GM23338 (cell line): ENCODE measurements at regions not wholly inside any gene's neighbourhood (a gene's known extent, or its start where the extent isn't known, plus 50 kb on each side); places are given as distances from the start of the nearest gene placed in this dataset.

ENCODE experiments used
- ATAC-seq: fragments of 200-7000 bp; cut with Tn5 transposase; 3 replicates; pipeline ENCODE4 v1.9.1; 2020
- DNase-seq: peaks from one replicate; pipeline ENCODE4 v3.0.0-alpha.2; 2015; ENCODE audit warnings: low spot score
- H2AFZ ChIP-seq: fragments of 200-600 bp; sonication (generic); 2 replicates; pipeline ENCODE4 v1.8.0; 2016; ENCODE audit warnings: antibody characterized with exemption, mild to moderate bottlenecking, moderate library complexity
- H3F3A ChIP-seq: fragments of 200-600 bp; sonication (generic); replicated peaks from 2 replicates; pipeline ENCODE4 v1.8.0; 2017; ENCODE audit warnings: antibody characterized with exemption, mixed run types, low read depth
- H3K27ac ChIP-seq: fragments of 200-600 bp; sonication (generic); 2 replicates; pipeline ENCODE4 v1.6.1; 2016; ENCODE audit warnings: low read depth
- H3K27me3 ChIP-seq: fragments of 200-600 bp; sonication (generic); 2 replicates; pipeline ENCODE4 v1.8.0; 2016; ENCODE audit warnings: mild to moderate bottlenecking, mixed run types, moderate library complexity; ENCODE audit not compliant: insufficient read depth
- H3K36me3 ChIP-seq: fragments of 200-600 bp; sonication (generic); 2 replicates; pipeline ENCODE4 v1.8.0; 2016; ENCODE audit warnings: mild to moderate bottlenecking; ENCODE audit not compliant: insufficient read depth
- H3K4me1 ChIP-seq: fragments of 200-600 bp; sonication (generic); 2 replicates; pipeline ENCODE4 v1.8.0; 2016; ENCODE audit warnings: mild to moderate bottlenecking, moderate library complexity; ENCODE audit not compliant: insufficient read depth
- H3K4me2 ChIP-seq: fragments of 200-600 bp; sonication (generic); 2 replicates; pipeline ENCODE4 v1.7.1; 2017; ENCODE audit warnings: mixed run types
- H3K4me3 ChIP-seq: fragments of 200-600 bp; sonication (generic); 2 replicates; pipeline ENCODE4 v1.6.1; 2016; ENCODE audit warnings: mixed run types
- H3K79me2 ChIP-seq: fragments of 200-600 bp; sonication (generic); replicated peaks from 2 replicates; pipeline ENCODE4 v1.8.0; 2017; ENCODE audit warnings: mild to moderate bottlenecking; ENCODE audit not compliant: insufficient read depth
- H3K9me2 ChIP-seq: fragments of 200-600 bp; sonication (generic); 2 replicates; pipeline ENCODE4 v1.8.0; 2017; ENCODE audit not compliant: insufficient read depth
- H4K20me1 ChIP-seq: fragments of 200-600 bp; sonication (generic); replicated peaks from 2 replicates; pipeline ENCODE4 v1.8.0; 2017; ENCODE audit warnings: mild to moderate bottlenecking; ENCODE audit not compliant: insufficient read depth
- H3K27ac Mint-ChIP-seq: 2 replicates; pipeline ENCODE4 v1.8.0; 2020; ENCODE audit warnings: inconsistent platforms, mild to moderate bottlenecking, moderate library complexity, mixed read lengths
- H3K27me3 Mint-ChIP-seq: 3 replicates; pipeline ENCODE4 v1.8.0; 2022; ENCODE audit warnings: low read depth, mild to moderate bottlenecking, moderate library complexity, mixed read lengths, inconsistent platforms; ENCODE audit not compliant: insufficient read depth, poor library complexity
- H3K36me3 Mint-ChIP-seq: 3 replicates; pipeline ENCODE4 v1.8.0; 2021; ENCODE audit warnings: low read depth, mild to moderate bottlenecking, inconsistent platforms, moderate library complexity, mixed read lengths
- H3K4me1 Mint-ChIP-seq: 3 replicates; pipeline ENCODE4 v1.8.0; 2020; ENCODE audit warnings: mild to moderate bottlenecking, inconsistent platforms, mixed read lengths
- H3K4me3 Mint-ChIP-seq: 3 replicates; pipeline ENCODE4 v1.8.0; 2021; ENCODE audit warnings: moderate library complexity, mild to moderate bottlenecking, inconsistent platforms, mixed read lengths
- H3K9me3 Mint-ChIP-seq: 3 replicates; pipeline ENCODE4 v1.8.0; 2020; ENCODE audit warnings: moderate library complexity, mild to moderate bottlenecking, inconsistent platforms, mixed read lengths
- CREB1 ChIP-seq: fragments of 250-450 bp; sonication (Bioruptor Pico); IDR thresholded peaks from 2 replicates; pipeline ENCODE4 v1.5.0; 2020; ENCODE audit warnings: low read depth, mild to moderate bottlenecking, moderate library complexity
- JUNB ChIP-seq: IDR thresholded peaks from one replicate; pipeline ENCODE4 v1.6.1; 2016; ENCODE audit warnings: antibody characterized with exemption; ENCODE audit not compliant: unreplicated experiment
- NANOG ChIP-seq: IDR thresholded peaks from 2 replicates; pipeline ENCODE4 v1.6.1; 2016; ENCODE audit warnings: antibody characterized with exemption, borderline replicate concordance
- POLR2AphosphoS5 ChIP-seq: IDR thresholded peaks from 2 replicates; pipeline ENCODE4 v1.6.1; 2016; ENCODE audit warnings: antibody characterized with exemption, low read depth
- STAT1 ChIP-seq: IDR thresholded peaks from one replicate; pipeline ENCODE4 v1.6.1; 2016; ENCODE audit warnings: antibody characterized with exemption; ENCODE audit not compliant: unreplicated experiment
- ZNF114 ChIP-seq: fragments of 250-450 bp; sonication (Bioruptor Pico); IDR thresholded peaks from 2 replicates; pipeline ENCODE4 v1.5.0; 2020; ENCODE audit warnings: mild to moderate bottlenecking, moderate library complexity
- TF ChIP-seq, protein P1 (sequence below), 2 experiments: fragments of 200-600 bp in 1 of 2; sonication (generic) in 1 of 2; conservative IDR thresholded peaks; 2 replicates each; pipeline versions ENCODE4 v1.5.1 to v1.6.1; 2016 to 2017; ENCODE audit warnings: antibody characterized with exemption in 2 of 2, low read depth in 2 of 2, mild to moderate bottlenecking in 2 of 2, moderate library complexity in 1 of 2
- TF ChIP-seq, protein P2 (sequence below): IDR thresholded peaks from 2 replicates; pipeline ENCODE4 v1.6.1; 2016; ENCODE audit warnings: antibody characterized with exemption

DNA sequence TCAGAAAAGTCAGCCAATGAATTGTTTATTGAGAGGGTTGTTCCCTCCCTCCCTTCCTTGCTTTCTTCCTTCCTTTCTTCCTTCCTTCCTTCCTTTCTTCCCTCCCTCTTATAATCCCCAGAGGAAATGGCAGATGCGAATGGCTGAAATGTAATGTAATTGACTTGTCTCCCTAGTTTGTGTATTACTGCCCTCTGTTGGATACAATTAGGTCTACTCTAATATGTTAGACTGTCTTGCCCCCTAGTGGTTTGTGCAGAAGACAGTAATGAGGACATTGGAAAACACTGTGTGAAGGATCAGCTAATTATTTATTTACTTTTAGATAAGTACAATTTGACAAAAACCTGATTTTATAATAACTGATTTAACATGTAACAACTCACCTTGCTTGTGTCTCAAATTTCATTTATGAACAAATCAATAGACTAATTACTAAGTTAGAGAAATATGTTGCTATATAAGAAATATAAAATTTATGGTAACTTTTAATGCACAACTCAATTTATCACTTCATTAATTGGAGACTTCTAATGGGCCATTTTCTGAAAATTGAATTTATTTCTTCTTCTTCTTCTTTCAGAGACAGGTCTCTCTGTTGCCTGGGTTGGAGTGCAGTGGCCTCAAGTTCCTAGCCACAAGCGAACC is 229.8 kb upstream of the LRIG3 start:
- Mint-ChIP-seq H3K4me1 (peaks cover 4% of the 10 kb centered on the region; the same call in 1 of the 3 replicates), H3K27ac (no peak overlapping the region), H3K9me3 (no peaks in the 10 kb centered on the region), H3K36me3 (no peaks in the 10 kb centered on the region), H3K27me3 (no peaks in the 10 kb centered on the region), H3K4me3 (no peak overlapping the region)
- H3K27ac ChIP-seq, result no peak overlapping the region
- H2AFZ ChIP-seq, result no peak overlapping the region
- TF ChIP-seq CREB1 (CRISPR knock-in tag) (no peak), NANOG (peak; percentile 19; the same call in 1 of the 2 replicates), STAT1 (no peak), POLR2AphosphoS5 (no peak)
- TF ChIP-seq, protein P1, sequence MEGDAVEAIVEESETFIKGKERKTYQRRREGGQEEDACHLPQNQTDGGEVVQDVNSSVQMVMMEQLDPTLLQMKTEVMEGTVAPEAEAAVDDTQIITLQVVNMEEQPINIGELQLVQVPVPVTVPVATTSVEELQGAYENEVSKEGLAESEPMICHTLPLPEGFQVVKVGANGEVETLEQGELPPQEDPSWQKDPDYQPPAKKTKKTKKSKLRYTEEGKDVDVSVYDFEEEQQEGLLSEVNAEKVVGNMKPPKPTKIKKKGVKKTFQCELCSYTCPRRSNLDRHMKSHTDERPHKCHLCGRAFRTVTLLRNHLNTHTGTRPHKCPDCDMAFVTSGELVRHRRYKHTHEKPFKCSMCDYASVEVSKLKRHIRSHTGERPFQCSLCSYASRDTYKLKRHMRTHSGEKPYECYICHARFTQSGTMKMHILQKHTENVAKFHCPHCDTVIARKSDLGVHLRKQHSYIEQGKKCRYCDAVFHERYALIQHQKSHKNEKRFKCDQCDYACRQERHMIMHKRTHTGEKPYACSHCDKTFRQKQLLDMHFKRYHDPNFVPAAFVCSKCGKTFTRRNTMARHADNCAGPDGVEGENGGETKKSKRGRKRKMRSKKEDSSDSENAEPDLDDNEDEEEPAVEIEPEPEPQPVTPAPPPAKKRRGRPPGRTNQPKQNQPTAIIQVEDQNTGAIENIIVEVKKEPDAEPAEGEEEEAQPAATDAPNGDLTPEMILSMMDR (conservative IDR thresholded peaks at IDR 0.05; ENCODE audit: low read depth in 2 of 2), result peak; percentile 100
- no peak overlapping the region for H3K4me2 ChIP-seq
- no peaks in the 10 kb centered on the region for H3K79me2 ChIP-seq
- H3K36me3 ChIP-seq, result no peaks in the 10 kb centered on the region
- no peaks in the 10 kb centered on the region for H3K4me1 ChIP-seq
- peak; percentile 96 for ATAC-seq
- no peak overlapping the region for H3K4me3 ChIP-seq
- H3F3A ChIP-seq, result no peaks in the 10 kb centered on the region
- H4K20me1 ChIP-seq, result no peaks in the 10 kb centered on the region
- peak; percentile 94 for DNase-seq
- H3K9me2 ChIP-seq, result no peaks in the 10 kb centered on the region
- H3K27me3 ChIP-seq, result no peaks in the 10 kb centered on the region

DNA sequence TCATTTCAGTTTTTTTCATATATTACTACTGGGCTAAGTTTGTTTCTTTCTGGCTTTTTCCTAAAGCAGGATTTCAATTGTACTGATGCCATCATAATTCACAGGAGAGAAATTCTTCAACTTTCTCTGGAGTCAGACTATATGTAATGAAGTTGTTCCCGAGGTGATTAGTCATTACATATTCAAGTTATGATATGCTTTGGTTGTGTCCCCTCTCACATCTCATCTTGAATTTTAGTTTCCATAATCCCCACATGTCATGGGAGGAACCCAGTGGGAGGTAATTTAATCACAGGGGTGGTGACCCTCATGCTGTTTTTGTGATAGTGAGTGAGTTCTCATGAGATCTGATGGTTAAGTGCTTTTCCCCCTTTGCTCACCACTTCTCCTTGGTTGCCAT is 227.5 kb upstream of the LRIG3 start:
- Histone ChIP-seq H3K27me3 (no peaks in the 10 kb centered on the region), H3K79me2 (no peaks in the 10 kb centered on the region), H3K4me3 (no peak overlapping the region), H3K36me3 (no peaks in the 10 kb centered on the region), H4K20me1 (no peaks in the 10 kb centered on the region), H3F3A (no peaks in the 10 kb centered on the region), H3K4me1 (no peaks in the 10 kb centered on the region), H2AFZ (no peak overlapping the region), H3K27ac (no peak overlapping the region), H3K9me2 (no peaks in the 10 kb centered on the region), H3K4me2 (no peak overlapping the region)
- Mint-ChIP-seq H3K27ac (no peak overlapping the region), H3K27me3 (no peaks in the 10 kb centered on the region), H3K4me3 (no peak overlapping the region), H3K9me3 (no peaks in the 10 kb centered on the region), H3K36me3 (no peaks in the 10 kb centered on the region), H3K4me1 (peaks cover 4% of the 10 kb centered on the region; the same call in 1 of the 3 replicates)
- ATAC-seq, result no peak
- TF ChIP-seq CREB1 (CRISPR knock-in tag), result no peak
- TF ChIP-seq, protein P2, sequence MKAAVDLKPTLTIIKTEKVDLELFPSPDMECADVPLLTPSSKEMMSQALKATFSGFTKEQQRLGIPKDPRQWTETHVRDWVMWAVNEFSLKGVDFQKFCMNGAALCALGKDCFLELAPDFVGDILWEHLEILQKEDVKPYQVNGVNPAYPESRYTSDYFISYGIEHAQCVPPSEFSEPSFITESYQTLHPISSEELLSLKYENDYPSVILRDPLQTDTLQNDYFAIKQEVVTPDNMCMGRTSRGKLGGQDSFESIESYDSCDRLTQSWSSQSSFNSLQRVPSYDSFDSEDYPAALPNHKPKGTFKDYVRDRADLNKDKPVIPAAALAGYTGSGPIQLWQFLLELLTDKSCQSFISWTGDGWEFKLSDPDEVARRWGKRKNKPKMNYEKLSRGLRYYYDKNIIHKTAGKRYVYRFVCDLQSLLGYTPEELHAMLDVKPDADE, result no peak
- TF ChIP-seq, protein P1 (conservative IDR thresholded peaks at IDR 0.05; ENCODE audit: low read depth in 2 of 2), result no peak
- no peak for TF ChIP-seq JUNB
- no peak for TF ChIP-seq ZNF114 (CRISPR knock-in tag)
- no peak for DNase-seq
